Cardiac muscle cell (in vitro differentiated cells and primary cell): ENCODE measurements at regions not wholly inside any gene's neighbourhood (a gene's known extent, or its start where the extent isn't known, plus 50 kb on each side); places are given as distances from the start of the nearest gene placed in this dataset.

Source experiments
- DNase-seq, 2 donors: peaks; one replicate each; pipeline versions ENCODE4 v3.0.0 to v3.0.0-alpha.2; 2010 to 2017; ENCODE audit warnings: low read depth in 1 of 2, low spot score in 1 of 2
- H3K27ac ChIP-seq: fragments of 200-600 bp; sonication (generic); 2 replicates; pipeline ENCODE4 v1.5.1; 2016
- H3K27me3 ChIP-seq: fragments of 200-600 bp; sonication (generic); 2 replicates; pipeline ENCODE4 v1.6.0; 2016; ENCODE audit warnings: control low read depth
- H3K36me3 ChIP-seq: fragments of 200-600 bp; sonication (generic); 2 replicates; pipeline ENCODE4 v1.5.1; 2016; ENCODE audit warnings: control low read depth
- H3K4me1 ChIP-seq: fragments of 200-600 bp; sonication (generic); 2 replicates; pipeline ENCODE4 v1.8.1; 2017; ENCODE audit warnings: low read depth, mild to moderate bottlenecking, mixed run types
- H3K4me3 ChIP-seq: fragments of 200-600 bp; sonication (generic); 2 replicates; pipeline ENCODE4 v1.5.1; 2016; ENCODE audit warnings: mild to moderate bottlenecking
- H3K9me3 ChIP-seq: fragments of 200-600 bp; sonication (generic); 2 replicates; pipeline ENCODE4 v1.5.1; 2017; ENCODE audit warnings: low read depth, mild to moderate bottlenecking, control low read depth
- CTCF ChIP-seq: IDR thresholded peaks from 2 replicates; pipeline ENCODE4 v1.5.1; 2012; ENCODE audit warnings: low read depth, mild to moderate bottlenecking, low read length

DNA sequence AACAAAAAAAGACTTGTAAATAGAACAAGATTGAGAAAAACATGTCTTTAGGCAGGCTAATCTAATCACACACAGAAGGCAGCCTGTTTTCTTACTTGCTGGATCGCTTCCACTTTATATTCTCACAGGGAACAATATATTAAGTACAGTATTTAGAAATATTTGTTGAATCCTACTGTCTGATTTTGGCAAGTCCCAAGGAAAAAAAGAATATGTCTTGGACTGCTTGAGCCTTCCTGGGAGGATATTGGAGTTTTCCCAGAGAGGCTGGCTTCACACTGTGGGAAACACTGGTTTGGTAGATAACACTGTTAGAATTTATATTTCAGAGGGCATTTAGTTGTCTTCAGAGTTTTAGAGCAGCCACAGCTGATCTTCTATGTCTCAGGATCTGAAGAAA is 229.7 kb downstream of the PRL start:
- H3K27ac ChIP-seq, result no peak overlapping the region

DNA sequence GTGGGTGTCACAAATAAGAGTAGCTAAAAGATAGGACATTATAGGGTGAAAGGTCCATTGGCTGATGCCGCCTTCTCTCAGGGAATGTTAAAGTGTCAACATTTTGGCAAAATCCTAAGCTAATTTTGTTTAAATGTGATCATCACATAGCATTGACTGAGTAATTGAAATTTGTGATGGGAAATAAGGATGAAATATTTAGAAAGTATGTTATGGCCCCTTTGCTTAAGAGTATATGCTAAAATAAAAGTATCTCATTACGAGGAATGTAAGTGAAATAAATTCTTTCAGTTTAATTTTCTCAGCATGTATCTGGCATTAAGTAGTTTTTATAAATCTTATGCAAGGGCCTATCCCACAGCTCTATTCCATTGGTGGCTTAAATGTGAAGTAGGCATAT is 229.2 kb downstream of the PRL start:
- Histone ChIP-seq H3K9me3 (no peaks in the 10 kb centered on the region), H3K27ac (no peak overlapping the region), H3K27me3 (no peaks in the 10 kb centered on the region), H3K4me3 (no peak overlapping the region), H3K36me3 (no peaks in the 10 kb centered on the region), H3K4me1 (peaks cover 3% of the 10 kb centered on the region)
- no peak for TF ChIP-seq CTCF
- no peak for DNase-seq

More for the DNA sequence above, 229.7 kb downstream of the PRL start:
- Histone ChIP-seq H3K36me3 (no peaks in the 10 kb centered on the region), H3K4me3 (no peak overlapping the region), H3K9me3 (no peaks in the 10 kb centered on the region), H3K27me3 (no peaks in the 10 kb centered on the region), H3K4me1 (peaks cover 3% of the 10 kb centered on the region)
- TF ChIP-seq CTCF, result no peak
- DNase-seq, result peak in 1 of 2 donors; percentile 68

- no peaks in the 10 kb centered on the region for H3K36me3 ChIP-seq
- no peak overlapping the region for H3K27ac ChIP-seq
- H3K9me3 ChIP-seq, result no peaks in the 10 kb centered on the region
These were observed 228.1 kb downstream of the PRL start for GRCh38 chr6:22068561-22069305.

GRCh38 chr6:22069306-22069800 is 227.5 kb downstream of the PRL start:
- no peaks in the 10 kb centered on the region for H3K9me3 ChIP-seq
- H3K27me3 ChIP-seq, result no peaks in the 10 kb centered on the region
- no peaks in the 10 kb centered on the region for H3K36me3 ChIP-seq
- TF ChIP-seq CTCF, result no peak
- no peak overlapping the region for H3K4me3 ChIP-seq
- H3K27ac ChIP-seq, result no peak overlapping the region
- DNase-seq, result no peak
- H3K4me1 ChIP-seq, result peaks cover 3% of the 10 kb centered on the region

More at GRCh38 chr6:22068561-22069305, 228.1 kb downstream of the PRL start:
- no peak for DNase-seq
- Histone ChIP-seq H3K27me3 (no peaks in the 10 kb centered on the region), H3K4me1 (peaks cover 3% of the 10 kb centered on the region), H3K4me3 (no peak overlapping the region)
- TF ChIP-seq CTCF, result no peak

- Histone ChIP-seq H3K36me3 (no peaks in the 10 kb centered on the region), H3K27ac (peak overlapping the region; percentile 33), H3K4me3 (no peak overlapping the region), H3K4me1 (peaks cover 3% of the 10 kb centered on the region), H3K9me3 (no peaks in the 10 kb centered on the region), H3K27me3 (no peaks in the 10 kb centered on the region)
- peak; percentile 71 to 79 for DNase-seq
- no peak for TF ChIP-seq CTCF
These were observed 225.4 kb downstream of the PRL start for GRCh38 chr6:22071270-22072041.
